ENCODE measurements at regions not wholly inside any gene's neighbourhood (a gene's known extent, or its start where the extent isn't known, plus 50 kb on each side); places are given as distances from the start of the nearest gene placed in this dataset.

GRCh38 chr5:56346741-56347535 is 113.8 kb upstream of the ANKRD55 start:
- TF ChIP-seq CTCF (IDR thresholded peaks at IDR 0.05) (no peak), POLR2AphosphoS5 (IDR thresholded peaks at IDR 0.05) (no peak), EP300 (IDR thresholded peaks at IDR 0.05) (no peak), POLR2A (IDR thresholded peaks at IDR 0.05) (no peak)

All from suprapubic skin (tissue), 4 donors.